Activated CD8-positive, alpha-beta memory T cell treated with anti-CD3 and anti-CD28 coated beads, Interleukin-2, amount 50 U/mL, for 24 hours (primary cell): ENCODE measurements at regions not wholly inside any gene's neighbourhood (a gene's known extent, or its start where the extent isn't known, plus 50 kb on each side); places are given as distances from the start of the nearest gene placed in this dataset.

ENCODE experiments used
- DNase-seq: peaks from one replicate; pipeline ENCODE4 v3.0.0-alpha.2; 2020; ENCODE audit errors: extremely low read depth

DNA sequence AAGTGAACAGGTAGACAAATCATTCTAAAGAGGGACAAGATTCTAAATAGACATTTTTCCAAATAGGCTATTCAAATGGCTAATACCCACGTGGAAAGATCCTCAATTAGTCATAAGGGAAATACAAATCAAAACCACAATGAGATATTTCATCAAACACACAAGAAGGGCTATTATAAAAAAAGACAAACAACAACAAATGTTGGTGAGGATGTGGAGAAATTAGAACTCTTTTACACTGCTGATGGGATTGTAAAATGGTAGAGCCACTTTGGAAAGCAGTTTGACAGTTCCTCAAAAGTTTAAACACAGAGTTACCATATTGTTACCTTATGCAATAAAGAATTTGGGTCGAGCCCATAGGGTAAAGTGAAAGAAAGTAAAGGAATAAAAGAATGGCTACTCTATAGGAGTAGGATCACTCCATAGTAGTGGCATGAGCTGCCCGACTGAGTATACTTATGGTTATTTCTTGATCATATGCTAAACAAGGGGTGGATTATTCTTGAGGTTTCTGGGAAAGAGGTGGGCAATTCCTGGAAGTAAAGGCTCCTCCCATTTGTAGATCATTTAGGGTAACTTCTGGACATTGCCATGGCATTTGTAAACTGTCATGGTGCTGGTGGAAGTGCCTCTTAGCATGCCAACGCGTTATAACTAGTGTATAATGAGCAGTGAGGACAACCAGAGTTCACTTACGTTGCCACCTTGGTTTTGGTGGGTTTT lies 58.9 kb upstream of the FAM9C start:
- no peak for DNase-seq

DNA sequence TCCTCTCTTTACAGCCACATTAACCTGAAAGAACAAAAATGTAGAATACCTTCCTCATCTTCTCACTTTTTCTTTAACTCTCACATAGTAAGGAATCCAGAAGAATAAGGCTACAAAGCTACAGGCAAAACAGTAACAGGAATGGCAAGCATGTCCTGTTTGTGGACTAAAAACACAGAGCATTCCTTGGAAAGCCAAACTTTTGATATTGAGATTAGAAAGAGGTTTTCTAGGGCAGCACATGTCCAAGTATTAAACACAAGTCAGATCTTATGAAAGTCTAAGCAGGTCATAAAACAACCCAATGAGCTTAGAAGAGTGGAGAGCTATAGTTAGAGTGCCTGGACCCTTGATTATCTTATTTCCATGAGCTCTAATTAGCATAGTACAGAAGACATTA lies 58.2 kb upstream of the FAM9C start:
- no peak for DNase-seq

DNA sequence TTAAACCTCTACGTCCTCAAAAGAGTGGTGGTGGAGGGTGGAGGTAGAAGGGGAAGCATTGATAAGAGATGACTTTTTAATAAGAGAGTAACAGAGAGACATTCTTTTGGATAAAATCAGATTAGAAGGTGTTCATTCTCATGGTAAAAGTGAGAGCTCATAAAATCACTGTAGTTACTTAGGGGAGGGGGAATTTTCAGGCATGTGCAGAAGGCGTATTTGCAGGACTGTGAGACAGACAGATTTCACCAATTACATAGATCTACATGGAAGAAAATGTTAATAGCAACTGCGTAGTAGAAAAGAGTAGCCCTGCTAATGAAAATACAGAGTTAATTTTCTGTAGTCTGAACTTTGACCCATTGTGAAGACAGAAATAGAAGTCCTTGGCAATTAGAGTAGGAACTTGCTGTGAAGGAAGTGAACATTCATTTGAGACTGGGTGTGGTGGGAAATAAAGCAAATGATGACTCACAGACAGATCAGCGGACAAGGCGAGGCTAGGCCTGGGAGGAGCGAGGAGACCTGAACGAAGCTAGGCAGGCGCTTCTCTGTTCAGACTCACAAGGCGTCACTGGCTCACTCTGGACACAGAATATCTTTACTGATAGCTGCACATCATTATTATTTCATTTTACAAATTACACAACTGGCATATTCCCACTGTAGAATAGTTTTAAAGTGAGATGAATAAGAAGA lies 57.2 kb upstream of the FAM9C start:
- DNase-seq = no peak

DNA sequence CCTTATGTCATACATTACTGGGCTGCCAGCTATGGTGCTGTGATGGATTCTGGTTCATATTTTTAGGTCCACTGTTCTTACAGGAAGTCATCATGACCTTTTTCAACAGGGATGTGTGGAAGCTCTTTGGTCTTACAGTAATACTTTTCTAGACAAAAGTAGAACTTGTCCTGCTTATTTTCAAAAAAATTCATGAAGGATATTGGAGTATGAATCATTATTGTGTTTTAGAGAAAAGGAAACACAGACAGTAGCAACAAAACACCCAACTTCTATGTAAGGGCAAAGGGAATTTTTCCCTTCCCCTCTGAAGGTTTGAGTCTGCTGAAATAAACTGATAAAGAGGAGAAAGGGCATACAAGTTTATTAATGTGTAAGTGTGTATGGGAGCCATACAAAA lies 54.7 kb upstream of the FAM9C start:
- DNase-seq = no peak

DNA sequence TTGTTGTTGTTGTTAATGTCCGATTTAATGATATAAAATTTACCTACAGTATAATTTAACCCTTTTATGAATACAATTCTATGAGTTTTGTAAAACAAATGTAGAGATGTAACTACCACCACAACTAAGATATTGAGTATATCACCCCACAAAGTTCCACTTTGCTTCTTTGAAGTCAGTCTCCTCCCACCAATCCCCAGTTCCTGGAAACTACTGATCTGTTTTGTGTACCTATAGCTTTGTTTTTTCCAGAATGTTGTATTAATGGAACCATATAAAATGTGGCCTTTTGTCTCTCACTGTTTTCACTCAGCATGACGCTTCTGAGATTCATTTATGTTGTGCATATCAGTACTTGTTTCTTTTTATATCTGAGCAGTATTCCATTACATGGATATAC lies 52.3 kb upstream of the FAM9C start:
- no peak for DNase-seq

DNA sequence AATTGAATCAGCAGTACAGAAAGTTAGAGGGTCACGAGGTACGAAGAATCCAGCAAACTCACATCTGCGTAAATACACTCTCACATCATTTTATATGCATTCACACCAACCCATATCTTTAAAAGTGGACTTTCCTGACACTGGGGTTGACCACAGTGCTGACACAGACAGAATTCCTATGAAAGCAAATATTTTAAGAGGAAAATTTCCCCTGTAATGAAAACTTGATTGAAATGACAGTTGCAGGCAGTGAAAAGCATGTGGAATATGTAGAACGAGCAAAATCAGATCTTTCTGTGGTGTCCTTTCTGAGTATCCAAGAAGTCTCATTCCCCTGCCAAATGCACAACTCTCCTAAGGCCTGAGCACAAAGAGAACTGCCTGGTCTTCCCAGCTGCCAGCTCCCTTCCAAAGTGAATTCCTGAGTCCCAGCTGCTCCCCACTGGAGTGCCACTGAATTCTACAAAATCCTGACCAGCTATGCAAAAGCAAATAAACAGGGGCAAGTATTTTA lies 50.5 kb upstream of the FAM9C start:
- no peak for DNase-seq

DNA sequence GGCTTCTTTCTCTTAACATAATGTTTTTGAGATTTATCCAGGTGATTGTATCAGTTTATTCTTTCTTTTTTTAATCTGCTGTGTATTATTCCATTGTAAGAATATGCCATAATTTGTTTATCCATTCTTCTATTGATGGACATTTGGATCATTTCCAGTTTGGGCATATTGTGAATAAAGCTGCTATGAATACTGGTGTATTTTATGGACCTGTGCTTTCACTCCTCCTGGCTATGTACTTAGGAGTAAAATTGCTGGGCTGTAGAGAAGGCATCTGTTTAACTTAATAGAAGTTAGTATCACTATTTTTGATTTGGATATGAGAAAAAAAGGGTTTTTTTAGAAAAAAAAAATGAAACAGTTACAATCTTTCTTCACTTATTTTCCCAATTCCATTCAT lies 50.0 kb upstream of the FAM9C start:
- no peak for DNase-seq
